Loucy (cell line): ENCODE measurements at regions not wholly inside any gene's neighbourhood (a gene's known extent, or its start where the extent isn't known, plus 50 kb on each side); places are given as distances from the start of the nearest gene placed in this dataset.

ENCODE experiments used
- H2AFZ ChIP-seq: fragments of 200-600 bp; sonication (generic); 2 replicates; pipeline ENCODE4 v1.6.0; 2016; ENCODE audit warnings: antibody characterized with exemption, mild to moderate bottlenecking, low read length, moderate library complexity
- H3F3A ChIP-seq: fragments of 200-600 bp; 2 replicates; pipeline ENCODE4 v1.6.0; 2016; ENCODE audit warnings: antibody characterized with exemption, low read depth, mild to moderate bottlenecking
- H3K27me3 ChIP-seq: fragments of 200-600 bp; sonication (generic); 2 replicates; pipeline ENCODE4 v1.6.1; 2014; ENCODE audit warnings: low read length, mild to moderate bottlenecking; ENCODE audit not compliant: insufficient read depth, poor library complexity, severe bottlenecking
- H3K36me3 ChIP-seq: fragments of 200-600 bp; sonication (generic); 2 replicates; pipeline ENCODE4 v1.6.1; 2016; ENCODE audit warnings: low read length; ENCODE audit not compliant: insufficient read depth
- H3K4me1 ChIP-seq: fragments of 200-600 bp; sonication (generic); 2 replicates; pipeline ENCODE4 v1.5.1; 2014; ENCODE audit warnings: low read length, mild to moderate bottlenecking; ENCODE audit not compliant: insufficient read depth, poor library complexity, severe bottlenecking
- H3K4me2 ChIP-seq: fragments of 200-600 bp; sonication (generic); 2 replicates; pipeline ENCODE4 v1.6.0; 2014; ENCODE audit warnings: antibody characterized with exemption, low read length, low read depth, mild to moderate bottlenecking; ENCODE audit not compliant: poor library complexity, severe bottlenecking
- H3K4me3 ChIP-seq: fragments of 200-600 bp; sonication (generic); 2 replicates; pipeline ENCODE4 v1.5.1; 2014; ENCODE audit warnings: low read length, mild to moderate bottlenecking, mixed read lengths; ENCODE audit not compliant: poor library complexity, severe bottlenecking
- H3K79me2 ChIP-seq: fragments of 200-600 bp; sonication (generic); 2 replicates; pipeline ENCODE4 v1.6.1; 2014; ENCODE audit warnings: low read length; ENCODE audit not compliant: insufficient read depth
- H3K9ac ChIP-seq: fragments of 200-600 bp; sonication (generic); 2 replicates; pipeline ENCODE4 v1.6.0; 2014; ENCODE audit warnings: mild to moderate bottlenecking, low read depth, low read length, moderate library complexity; ENCODE audit not compliant: poor library complexity, severe bottlenecking
- H3K9me2 ChIP-seq: fragments of 200-600 bp; sonication (generic); replicated peaks from 2 replicates; pipeline ENCODE4 v1.6.1; 2016; ENCODE audit warnings: low read depth, low read length, mixed read lengths
- H3K9me3 ChIP-seq: fragments of 200-600 bp; sonication (generic); 2 replicates; pipeline ENCODE4 v1.6.1; 2014; ENCODE audit warnings: mild to moderate bottlenecking, antibody characterized with exemption, low read length, low read depth; ENCODE audit not compliant: insufficient read depth
- H4K20me1 ChIP-seq: fragments of 200-600 bp; sonication (generic); 2 replicates; pipeline ENCODE4 v1.6.0; 2014; ENCODE audit warnings: antibody characterized with exemption, low read length, mild to moderate bottlenecking; ENCODE audit not compliant: insufficient read depth, poor library complexity, severe bottlenecking
- EZH2phosphoT487 ChIP-seq: fragments of 200-600 bp; IDR thresholded peaks from 2 replicates; pipeline ENCODE4 v1.6.1; 2018; ENCODE audit warnings: antibody characterized with exemption, mild to moderate bottlenecking, moderate library complexity, borderline replicate concordance
- TF ChIP-seq, protein P1 (sequence below): fragments of 200-600 bp; sonication (generic); conservative IDR thresholded peaks from 2 replicates; pipeline ENCODE4 v1.5.1; 2014; ENCODE audit warnings: mild to moderate bottlenecking, antibody characterized with exemption, low read length

DNA sequence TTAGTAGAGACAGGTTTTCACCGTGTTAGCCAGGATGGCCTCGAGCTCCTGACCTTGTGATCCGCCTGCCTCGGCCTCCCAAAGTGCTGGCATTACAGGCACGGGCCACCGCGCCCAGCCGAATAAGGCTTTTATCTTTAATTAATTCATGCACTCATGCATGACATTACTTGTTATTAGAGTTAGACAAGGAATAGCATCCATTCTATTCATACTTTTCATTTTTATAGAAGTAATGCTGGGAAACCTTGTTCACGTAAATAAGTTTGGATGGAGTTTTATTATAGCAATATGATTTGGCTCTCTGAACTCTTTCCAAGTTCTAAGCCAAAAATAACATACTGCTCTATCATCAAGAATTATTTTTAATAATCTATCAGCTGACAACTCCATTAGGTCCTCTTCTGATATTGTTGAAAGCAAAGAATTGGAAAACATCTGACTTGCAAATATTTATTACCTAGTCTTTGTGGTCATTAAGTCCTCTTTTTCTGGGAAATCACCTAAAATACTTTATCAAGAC, 168.8 kb upstream of the CCND2 start:
- TF ChIP-seq, protein P1, sequence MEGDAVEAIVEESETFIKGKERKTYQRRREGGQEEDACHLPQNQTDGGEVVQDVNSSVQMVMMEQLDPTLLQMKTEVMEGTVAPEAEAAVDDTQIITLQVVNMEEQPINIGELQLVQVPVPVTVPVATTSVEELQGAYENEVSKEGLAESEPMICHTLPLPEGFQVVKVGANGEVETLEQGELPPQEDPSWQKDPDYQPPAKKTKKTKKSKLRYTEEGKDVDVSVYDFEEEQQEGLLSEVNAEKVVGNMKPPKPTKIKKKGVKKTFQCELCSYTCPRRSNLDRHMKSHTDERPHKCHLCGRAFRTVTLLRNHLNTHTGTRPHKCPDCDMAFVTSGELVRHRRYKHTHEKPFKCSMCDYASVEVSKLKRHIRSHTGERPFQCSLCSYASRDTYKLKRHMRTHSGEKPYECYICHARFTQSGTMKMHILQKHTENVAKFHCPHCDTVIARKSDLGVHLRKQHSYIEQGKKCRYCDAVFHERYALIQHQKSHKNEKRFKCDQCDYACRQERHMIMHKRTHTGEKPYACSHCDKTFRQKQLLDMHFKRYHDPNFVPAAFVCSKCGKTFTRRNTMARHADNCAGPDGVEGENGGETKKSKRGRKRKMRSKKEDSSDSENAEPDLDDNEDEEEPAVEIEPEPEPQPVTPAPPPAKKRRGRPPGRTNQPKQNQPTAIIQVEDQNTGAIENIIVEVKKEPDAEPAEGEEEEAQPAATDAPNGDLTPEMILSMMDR, result no peak
- no peak for TF ChIP-seq EZH2phosphoT487
- Histone ChIP-seq H3K9me2 (no peaks in the 10 kb centered on the region), H3K9me3 (no peaks in the 10 kb centered on the region)

DNA sequence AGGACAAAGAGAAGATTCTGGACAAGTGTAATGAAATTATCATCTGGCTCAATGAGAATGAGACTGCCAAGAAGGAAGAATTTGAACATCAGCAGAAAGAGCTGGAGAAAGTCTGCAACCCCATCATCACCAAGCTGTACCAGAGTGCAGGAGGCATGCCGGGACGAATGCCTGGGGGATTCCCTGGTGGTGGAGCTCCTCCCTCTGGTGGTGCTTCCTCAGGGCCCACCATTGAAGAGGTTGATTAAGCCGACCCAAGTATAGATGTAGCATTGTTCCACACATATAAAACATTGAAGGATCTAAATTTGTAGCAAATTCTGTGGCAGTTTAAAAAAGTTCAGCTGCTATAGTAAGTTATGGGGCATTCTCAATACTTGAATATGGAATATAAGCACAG, 174.3 kb upstream of the CCND2 start:
- Histone ChIP-seq H3K36me3 (no peaks in the 10 kb centered on the region), H3K79me2 (no peaks in the 10 kb centered on the region), H3K9ac (no peak overlapping the region), H3K4me2 (no peak overlapping the region), H3K4me3 (no peak overlapping the region), H2AFZ (no peak overlapping the region), H3K9me2 (no peaks in the 10 kb centered on the region), H3K4me1 (no peaks in the 10 kb centered on the region), H4K20me1 (no peaks in the 10 kb centered on the region), H3K9me3 (no peaks in the 10 kb centered on the region), H3F3A (no peaks in the 10 kb centered on the region), H3K27me3 (no peaks in the 10 kb centered on the region)
- TF ChIP-seq EZH2phosphoT487, result no peak
- TF ChIP-seq, protein P1, result peak; percentile 24; the same call in 1 of the 2 replicates

More for the DNA sequence above, 168.8 kb upstream of the CCND2 start:
- Histone ChIP-seq H2AFZ (no peak overlapping the region), H3K36me3 (no peaks in the 10 kb centered on the region), H3K4me2 (no peak overlapping the region), H3K9ac (no peak overlapping the region), H4K20me1 (no peaks in the 10 kb centered on the region), H3K4me3 (no peak overlapping the region), H3K79me2 (no peaks in the 10 kb centered on the region), H3K27me3 (no peaks in the 10 kb centered on the region), H3K4me1 (no peaks in the 10 kb centered on the region), H3F3A (no peaks in the 10 kb centered on the region)

DNA sequence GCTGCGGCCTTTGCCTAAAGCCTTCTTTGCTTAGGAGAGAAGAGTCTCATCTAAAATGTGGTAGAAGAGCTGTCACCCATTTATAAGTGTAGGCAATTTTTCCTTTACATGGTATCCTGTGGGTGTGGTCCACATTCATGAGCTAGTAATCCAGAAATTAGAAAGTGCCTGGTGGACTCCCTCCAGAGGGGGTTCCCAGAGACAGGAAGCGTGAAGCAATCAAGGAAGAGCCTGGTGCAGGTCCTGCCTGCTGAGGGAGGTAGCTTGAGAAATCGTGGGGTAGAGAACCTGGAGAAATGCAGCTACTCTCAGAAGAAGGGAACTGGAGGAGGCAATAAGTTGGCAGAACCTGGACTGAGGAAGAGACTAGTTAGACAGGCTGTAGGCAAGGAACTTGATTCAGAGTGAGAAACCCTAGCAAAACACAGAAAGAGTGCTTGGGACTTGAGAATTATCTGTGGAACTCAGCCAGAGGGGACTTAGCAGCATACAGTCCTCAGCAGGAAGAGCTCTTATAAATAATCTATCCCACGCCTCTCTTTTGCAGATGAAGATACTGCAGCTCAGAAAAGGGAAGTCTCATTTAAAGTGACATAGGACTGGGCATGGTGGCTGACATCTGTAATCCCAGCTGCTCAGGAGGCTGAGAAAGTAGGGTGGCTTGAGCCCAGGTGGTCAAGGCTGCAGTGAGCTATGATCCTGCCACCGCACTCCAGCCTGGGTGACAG, 182.4 kb upstream of the CCND2 start:
- Histone ChIP-seq H3K27me3 (no peaks in the 10 kb centered on the region), H3K4me2 (no peak overlapping the region), H3K9me3 (no peaks in the 10 kb centered on the region), H3F3A (no peaks in the 10 kb centered on the region), H3K79me2 (no peaks in the 10 kb centered on the region), H3K36me3 (no peaks in the 10 kb centered on the region), H3K4me3 (no peak overlapping the region), H4K20me1 (no peaks in the 10 kb centered on the region), H3K9ac (no peak overlapping the region), H3K9me2 (no peaks in the 10 kb centered on the region), H3K4me1 (no peaks in the 10 kb centered on the region), H2AFZ (0 out of 2 replicates have a peak overlapping the region, but pooled peaks have one; percentile 8)
- TF ChIP-seq, protein P1, result no peak
- no peak for TF ChIP-seq EZH2phosphoT487
